Adrenal gland (tissue), 5 donors: ENCODE measurements at regions not wholly inside any gene's neighbourhood (a gene's known extent, or its start where the extent isn't known, plus 50 kb on each side); places are given as distances from the start of the nearest gene placed in this dataset.

ENCODE experiments used
- POLR2A ChIP-seq, 2 donors: fragments of 450-650 bp; IDR thresholded peaks; one replicate each; pipeline ENCODE4 v1.6.1; 2017; ENCODE audit warnings: antibody characterized with exemption in 2 of 2, mild to moderate bottlenecking in 2 of 2, moderate library complexity in 1 of 2
- TF ChIP-seq, protein P1 (sequence below), 6 experiments: fragments of 450-650 bp in 4 of 6; fragments of 200-600 bp in 2 of 6; sonication (generic) in 1 of 6; IDR thresholded peaks; 1 replicate in 5 of 6; 2 replicates in 1 of 6; pipeline versions ENCODE4 v1.5.1 to v1.8.0; 2016 to 2021; ENCODE audit warnings: antibody characterized with exemption in 6 of 6, mild to moderate bottlenecking in 2 of 6, moderate library complexity in 1 of 6
- donor health status: DM: no; HTN: no; CAD: no.

DNA sequence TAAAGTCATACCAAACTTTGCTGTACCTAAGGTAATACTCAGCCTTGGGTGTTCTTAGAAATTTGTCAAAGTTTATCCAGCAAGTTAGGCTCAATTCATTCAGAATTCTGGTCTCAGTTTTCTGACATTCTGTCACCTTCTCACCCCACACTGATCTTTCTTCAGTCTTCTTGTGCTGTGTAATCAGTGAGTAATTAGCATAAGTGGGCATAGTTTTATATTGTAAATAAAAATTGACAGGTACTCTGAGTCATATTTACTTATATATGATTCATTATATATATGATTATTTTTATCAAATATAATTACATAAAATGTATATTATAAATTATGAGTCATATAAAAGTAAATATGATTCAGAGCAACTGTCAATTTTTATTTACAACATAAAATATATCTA lies 170.9 kb upstream of the MAGI2 start:
- TF ChIP-seq, protein P1, sequence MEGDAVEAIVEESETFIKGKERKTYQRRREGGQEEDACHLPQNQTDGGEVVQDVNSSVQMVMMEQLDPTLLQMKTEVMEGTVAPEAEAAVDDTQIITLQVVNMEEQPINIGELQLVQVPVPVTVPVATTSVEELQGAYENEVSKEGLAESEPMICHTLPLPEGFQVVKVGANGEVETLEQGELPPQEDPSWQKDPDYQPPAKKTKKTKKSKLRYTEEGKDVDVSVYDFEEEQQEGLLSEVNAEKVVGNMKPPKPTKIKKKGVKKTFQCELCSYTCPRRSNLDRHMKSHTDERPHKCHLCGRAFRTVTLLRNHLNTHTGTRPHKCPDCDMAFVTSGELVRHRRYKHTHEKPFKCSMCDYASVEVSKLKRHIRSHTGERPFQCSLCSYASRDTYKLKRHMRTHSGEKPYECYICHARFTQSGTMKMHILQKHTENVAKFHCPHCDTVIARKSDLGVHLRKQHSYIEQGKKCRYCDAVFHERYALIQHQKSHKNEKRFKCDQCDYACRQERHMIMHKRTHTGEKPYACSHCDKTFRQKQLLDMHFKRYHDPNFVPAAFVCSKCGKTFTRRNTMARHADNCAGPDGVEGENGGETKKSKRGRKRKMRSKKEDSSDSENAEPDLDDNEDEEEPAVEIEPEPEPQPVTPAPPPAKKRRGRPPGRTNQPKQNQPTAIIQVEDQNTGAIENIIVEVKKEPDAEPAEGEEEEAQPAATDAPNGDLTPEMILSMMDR (IDR thresholded peaks at IDR 0.05): no peak
- TF ChIP-seq POLR2A (IDR thresholded peaks at IDR 0.05): no peak
